ENCODE measurements at regions not wholly inside any gene's neighbourhood (a gene's known extent, or its start where the extent isn't known, plus 50 kb on each side); places are given as distances from the start of the nearest gene placed in this dataset.

DNA sequence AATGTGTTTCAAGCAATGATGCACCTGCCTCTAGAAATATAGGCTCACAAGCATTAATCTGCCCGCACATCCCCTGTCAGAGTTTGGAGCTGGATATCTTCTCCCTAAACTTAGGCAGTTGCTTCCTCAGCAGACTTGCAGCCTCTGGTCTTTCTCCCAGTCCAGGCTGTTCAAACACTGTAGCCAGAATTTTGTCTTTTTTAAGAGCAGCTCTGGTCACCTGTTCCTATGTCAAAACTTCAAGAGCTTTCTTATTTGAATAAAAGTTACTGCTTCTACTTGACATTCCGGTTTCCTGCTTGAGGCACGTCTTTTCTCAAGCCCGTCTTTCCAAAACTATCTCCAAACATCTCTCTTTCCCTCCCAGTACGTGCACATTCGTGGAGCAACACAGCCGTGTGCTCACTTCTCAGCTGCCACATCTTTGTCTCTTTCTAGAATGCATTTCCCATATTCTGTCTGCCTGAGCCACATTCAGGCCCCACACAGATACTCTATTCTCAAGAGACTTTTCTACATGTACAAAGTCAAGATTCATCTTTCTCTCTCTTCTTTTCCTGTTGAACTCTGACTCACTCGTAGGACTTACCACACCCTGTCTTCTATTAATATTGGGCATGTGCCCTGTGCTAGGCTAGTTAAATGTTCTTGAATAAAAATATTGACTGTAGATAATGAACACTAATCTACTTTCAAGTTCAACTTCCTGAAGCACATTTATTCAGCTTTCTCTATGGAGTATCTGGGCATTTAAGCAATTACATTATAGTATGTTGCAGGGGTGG is 307.7 kb upstream of the SOX2 start:
- 65 to 69% (median 68%) methylated on average over 8 of the region's 8 CpGs for WGBS, 4 donors
- no peaks in the 10 kb centered on the region for H3K27me3 ChIP-seq
- H3K27ac ChIP-seq, result no peak overlapping the region
- H3K36me3 ChIP-seq (replicated peaks in 1 of 2), result no peaks in the 10 kb centered on the region
- DNase-seq, result no peak
- TF ChIP-seq, protein P1, sequence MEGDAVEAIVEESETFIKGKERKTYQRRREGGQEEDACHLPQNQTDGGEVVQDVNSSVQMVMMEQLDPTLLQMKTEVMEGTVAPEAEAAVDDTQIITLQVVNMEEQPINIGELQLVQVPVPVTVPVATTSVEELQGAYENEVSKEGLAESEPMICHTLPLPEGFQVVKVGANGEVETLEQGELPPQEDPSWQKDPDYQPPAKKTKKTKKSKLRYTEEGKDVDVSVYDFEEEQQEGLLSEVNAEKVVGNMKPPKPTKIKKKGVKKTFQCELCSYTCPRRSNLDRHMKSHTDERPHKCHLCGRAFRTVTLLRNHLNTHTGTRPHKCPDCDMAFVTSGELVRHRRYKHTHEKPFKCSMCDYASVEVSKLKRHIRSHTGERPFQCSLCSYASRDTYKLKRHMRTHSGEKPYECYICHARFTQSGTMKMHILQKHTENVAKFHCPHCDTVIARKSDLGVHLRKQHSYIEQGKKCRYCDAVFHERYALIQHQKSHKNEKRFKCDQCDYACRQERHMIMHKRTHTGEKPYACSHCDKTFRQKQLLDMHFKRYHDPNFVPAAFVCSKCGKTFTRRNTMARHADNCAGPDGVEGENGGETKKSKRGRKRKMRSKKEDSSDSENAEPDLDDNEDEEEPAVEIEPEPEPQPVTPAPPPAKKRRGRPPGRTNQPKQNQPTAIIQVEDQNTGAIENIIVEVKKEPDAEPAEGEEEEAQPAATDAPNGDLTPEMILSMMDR (IDR thresholded peaks at IDR 0.05), result no peak
- no peak for TF ChIP-seq POLR2A (IDR thresholded peaks at IDR 0.05)
- H3K9me3 ChIP-seq (replicated peaks in 1 of 3), result no peaks in the 10 kb centered on the region
- intact Hi-C loops (cut with DNase I), result no loop called here
- H3K4me3 ChIP-seq, result no peak overlapping the region
- H3K4me1 ChIP-seq (replicated peaks in 1 of 2), result no peaks in the 10 kb centered on the region

DNA sequence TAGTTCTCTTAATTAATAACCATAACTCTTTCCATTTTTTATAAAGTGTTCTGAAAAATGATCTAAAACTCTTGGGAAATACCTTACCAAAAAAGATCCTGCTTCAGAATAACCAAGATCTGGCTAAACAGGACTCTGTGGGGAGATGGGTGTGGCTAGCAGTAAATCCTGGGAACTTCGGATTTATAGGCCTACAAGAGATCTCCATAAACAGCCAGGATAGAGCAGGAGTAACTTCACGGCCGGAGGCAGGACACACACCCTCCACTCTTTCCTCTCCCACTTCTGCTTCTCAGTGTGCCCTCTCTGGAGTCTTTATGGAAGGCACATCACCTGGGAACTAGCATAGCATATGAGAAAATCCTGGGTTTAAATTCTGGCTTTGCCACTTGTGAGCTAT is 309.4 kb upstream of the SOX2 start:
- 56 to 64% (median 59%) methylated on average over 3 of the region's 3 CpGs for WGBS, 4 donors
- no peak overlapping the region for H3K4me3 ChIP-seq
- TF ChIP-seq, protein P1 (IDR thresholded peaks at IDR 0.05), result no peak
- TF ChIP-seq POLR2A (IDR thresholded peaks at IDR 0.05), result no peak

DNA sequence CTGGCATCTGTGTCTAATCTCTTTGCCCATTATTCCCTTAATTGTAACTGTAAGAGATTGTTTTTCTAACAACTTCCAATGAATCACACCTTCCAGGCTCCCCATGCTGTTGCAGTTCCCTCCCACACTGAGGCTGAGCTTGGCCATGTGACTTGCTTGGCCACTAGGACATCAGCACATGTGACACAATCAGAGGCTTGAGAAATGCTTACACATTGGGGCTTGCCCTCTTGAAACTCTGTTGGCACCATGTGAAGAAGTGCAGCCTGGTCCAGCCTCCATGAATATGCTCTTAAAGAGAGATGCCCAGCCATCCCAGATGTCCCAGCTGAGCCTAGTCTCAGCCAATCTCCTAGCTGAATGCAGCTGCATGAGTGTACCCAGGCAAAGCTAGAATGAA is 326.8 kb upstream of the SOX2 start:
- no peaks in the 10 kb centered on the region for H3K27me3 ChIP-seq
- H3K27ac ChIP-seq, result no peak overlapping the region
- TF ChIP-seq, protein P1 (IDR thresholded peaks at IDR 0.05), result no peak
- no peak for TF ChIP-seq POLR2A (IDR thresholded peaks at IDR 0.05)
- intact Hi-C loops (cut with DNase I), result no loop called here
- no peak overlapping the region for H3K4me3 ChIP-seq
- H3K9me3 ChIP-seq (replicated peaks in 1 of 3), result no peaks in the 10 kb centered on the region
- no peak for DNase-seq
- H3K4me1 ChIP-seq (replicated peaks in 1 of 2), result no peaks in the 10 kb centered on the region
- no peaks in the 10 kb centered on the region for H3K36me3 ChIP-seq (replicated peaks in 1 of 2)

More for the DNA sequence above, 309.4 kb upstream of the SOX2 start:
- H3K9me3 ChIP-seq (replicated peaks in 1 of 3), result no peaks in the 10 kb centered on the region
- H3K27ac ChIP-seq, result no peak overlapping the region
- H3K36me3 ChIP-seq (replicated peaks in 1 of 2), result no peaks in the 10 kb centered on the region
- DNase-seq, result no peak
- no peaks in the 10 kb centered on the region for H3K27me3 ChIP-seq
- intact Hi-C loops (cut with DNase I), result no loop called here
- H3K4me1 ChIP-seq (replicated peaks in 1 of 2), result no peaks in the 10 kb centered on the region

DNA sequence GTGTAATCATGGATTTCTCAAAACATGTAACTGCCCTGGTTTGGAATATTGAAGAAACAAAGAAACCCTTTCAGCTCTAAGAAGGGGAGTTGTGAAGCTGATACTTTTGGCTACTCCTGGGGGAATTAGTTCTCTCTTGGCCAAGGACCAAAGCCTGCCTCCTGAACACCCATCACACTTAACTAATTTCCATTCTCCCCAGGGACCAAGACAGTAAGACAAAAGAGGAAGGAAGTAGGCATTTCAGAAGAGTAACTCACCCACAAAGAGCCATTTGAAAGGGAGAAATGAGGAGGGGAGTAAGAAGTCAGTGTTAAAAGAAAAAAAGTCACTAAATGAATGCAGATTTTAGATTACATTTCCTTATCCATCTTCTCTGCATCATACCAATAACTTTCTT is 328.0 kb upstream of the SOX2 start:
- Histone ChIP-seq H3K4me3 (no peak overlapping the region), H3K27me3 (no peaks in the 10 kb centered on the region), H3K4me1 (replicated peaks in 1 of 2) (no peaks in the 10 kb centered on the region), H3K9me3 (replicated peaks in 1 of 3) (no peaks in the 10 kb centered on the region), H3K36me3 (replicated peaks in 1 of 2) (no peaks in the 10 kb centered on the region), H3K27ac (no peak overlapping the region)
- TF ChIP-seq, protein P1 (IDR thresholded peaks at IDR 0.05), result no peak
- TF ChIP-seq POLR2A (IDR thresholded peaks at IDR 0.05), result no peak
- no peak for DNase-seq
- intact Hi-C loops (cut with DNase I), result no loop called here

Data from adrenal gland (tissue), 9 donors.